Neuron (in vitro differentiated cells): ENCODE measurements at regions not wholly inside any gene's neighbourhood (a gene's known extent, or its start where the extent isn't known, plus 50 kb on each side); places are given as distances from the start of the nearest gene placed in this dataset.

Experiments
- H2AFZ ChIP-seq: one replicate; pipeline ENCODE4 v1.6.1; 2013; ENCODE audit warnings: low read depth, mild to moderate bottlenecking, inconsistent platforms, low read length, moderate library complexity
- H3K27me3 ChIP-seq: one replicate; pipeline ENCODE4 v1.6.1; 2013; ENCODE audit warnings: low read length; ENCODE audit not compliant: insufficient read depth
- H3K36me3 ChIP-seq: one replicate; pipeline ENCODE4 v1.6.1; 2013; ENCODE audit warnings: low read length; ENCODE audit not compliant: insufficient read depth
- H3K4me1 ChIP-seq: one replicate; pipeline ENCODE4 v1.6.1; 2013; ENCODE audit warnings: low read length; ENCODE audit not compliant: insufficient read depth
- H3K4me3 ChIP-seq: 2 replicates; pipeline ENCODE4 v1.5.1; 2013; ENCODE audit warnings: mild to moderate bottlenecking, low read length, moderate library complexity
- H3K9me3 ChIP-seq: one replicate; pipeline ENCODE4 v1.6.1; 2013; ENCODE audit warnings: low read length

GRCh38 chr9:108803428-108804065 lies 52.2 kb downstream of the ACTL7B start:
- Histone ChIP-seq H3K9me3 (no peaks in the 10 kb centered on the region), H3K4me3 (no peak overlapping the region), H3K27me3 (no peaks in the 10 kb centered on the region), H3K4me1 (no peaks in the 10 kb centered on the region), H2AFZ (no peak overlapping the region), H3K36me3 (no peaks in the 10 kb centered on the region)

GRCh38 chr9:108802967-108803366 lies 52.8 kb downstream of the ACTL7B start:
- H3K27me3 ChIP-seq: no peaks in the 10 kb centered on the region
- no peaks in the 10 kb centered on the region for H3K36me3 ChIP-seq
- no peak overlapping the region for H3K4me3 ChIP-seq
- no peaks in the 10 kb centered on the region for H3K4me1 ChIP-seq
- H3K9me3 ChIP-seq: no peaks in the 10 kb centered on the region
- H2AFZ ChIP-seq: no peak overlapping the region

- Histone ChIP-seq H3K4me1 (no peaks in the 10 kb centered on the region), H3K27me3 (no peaks in the 10 kb centered on the region), H3K36me3 (no peaks in the 10 kb centered on the region), H3K4me3 (no peak overlapping the region), H2AFZ (no peak overlapping the region), H3K9me3 (no peaks in the 10 kb centered on the region)
These were observed 53.8 kb downstream of the ACTL7B start for GRCh38 chr9:108801949-108802348.

- Histone ChIP-seq H3K4me1 (no peaks in the 10 kb centered on the region), H3K9me3 (no peaks in the 10 kb centered on the region), H3K4me3 (no peak overlapping the region), H2AFZ (no peak overlapping the region), H3K36me3 (no peaks in the 10 kb centered on the region), H3K27me3 (no peaks in the 10 kb centered on the region)
These were observed 55.1 kb downstream of the ACTL7B start for GRCh38 chr9:108800632-108801099.

- no peaks in the 10 kb centered on the region for H3K27me3 ChIP-seq
These were observed 62.2 kb downstream of the ACTL7B start for GRCh38 chr9:108793573-108793972.

GRCh38 chr9:108789742-108790141 lies 66.0 kb downstream of the ACTL7B start:
- Histone ChIP-seq H3K9me3 (no peaks in the 10 kb centered on the region), H2AFZ (no peak overlapping the region), H3K27me3 (no peaks in the 10 kb centered on the region), H3K4me1 (peaks cover 3% of the 10 kb centered on the region), H3K4me3 (no peak overlapping the region), H3K36me3 (no peaks in the 10 kb centered on the region)

More at GRCh38 chr9:108793573-108793972, 62.2 kb downstream of the ACTL7B start:
- no peak overlapping the region for H2AFZ ChIP-seq
- H3K36me3 ChIP-seq: no peaks in the 10 kb centered on the region
- no peaks in the 10 kb centered on the region for H3K9me3 ChIP-seq
- H3K4me3 ChIP-seq: no peak overlapping the region
- H3K4me1 ChIP-seq: no peaks in the 10 kb centered on the region

GRCh38 chr9:108787690-108788048 lies 68.1 kb downstream of the ACTL7B start:
- H2AFZ ChIP-seq: no peak overlapping the region
- no peaks in the 10 kb centered on the region for H3K9me3 ChIP-seq
- H3K36me3 ChIP-seq: no peaks in the 10 kb centered on the region
- H3K27me3 ChIP-seq: no peaks in the 10 kb centered on the region
- H3K4me3 ChIP-seq: no peak overlapping the region
- H3K4me1 ChIP-seq: peaks cover 3% of the 10 kb centered on the region

GRCh38 chr9:108786901-108787689 lies 68.7 kb downstream of the ACTL7B start:
- Histone ChIP-seq H3K36me3 (no peaks in the 10 kb centered on the region), H3K4me1 (peaks cover 3% of the 10 kb centered on the region), H2AFZ (no peak overlapping the region), H3K9me3 (no peaks in the 10 kb centered on the region), H3K4me3 (no peak overlapping the region), H3K27me3 (no peaks in the 10 kb centered on the region)

- no peaks in the 10 kb centered on the region for H3K36me3 ChIP-seq
- H3K4me1 ChIP-seq: peaks cover 3% of the 10 kb centered on the region
- no peaks in the 10 kb centered on the region for H3K27me3 ChIP-seq
- no peak overlapping the region for H3K4me3 ChIP-seq
- H2AFZ ChIP-seq: no peak overlapping the region
- no peaks in the 10 kb centered on the region for H3K9me3 ChIP-seq
These were observed 69.5 kb downstream of the ACTL7B start for GRCh38 chr9:108786322-108786721.

- H3K4me3 ChIP-seq: no peak overlapping the region
- no peaks in the 10 kb centered on the region for H3K27me3 ChIP-seq
- peaks cover 3% of the 10 kb centered on the region for H3K4me1 ChIP-seq
- H3K36me3 ChIP-seq: no peaks in the 10 kb centered on the region
- no peaks in the 10 kb centered on the region for H3K9me3 ChIP-seq
- no peak overlapping the region for H2AFZ ChIP-seq
These were observed 70.8 kb downstream of the ACTL7B start for GRCh38 chr9:108784998-108785397.

GRCh38 chr9:108783731-108784495 lies 71.9 kb downstream of the ACTL7B start:
- Histone ChIP-seq H3K4me1 (peaks cover 3% of the 10 kb centered on the region), H3K27me3 (no peaks in the 10 kb centered on the region)

GRCh38 chr9:108783326-108783725 lies 72.5 kb downstream of the ACTL7B start:
- H3K9me3 ChIP-seq: no peaks in the 10 kb centered on the region
- H3K4me3 ChIP-seq: no peak overlapping the region

More at GRCh38 chr9:108783731-108784495, 71.9 kb downstream of the ACTL7B start:
- Histone ChIP-seq H3K9me3 (no peaks in the 10 kb centered on the region), H3K36me3 (no peaks in the 10 kb centered on the region), H2AFZ (no peak overlapping the region), H3K4me3 (no peak overlapping the region)

More at GRCh38 chr9:108783326-108783725, 72.5 kb downstream of the ACTL7B start:
- Histone ChIP-seq H3K4me1 (peaks cover 3% of the 10 kb centered on the region), H2AFZ (no peak overlapping the region), H3K27me3 (no peaks in the 10 kb centered on the region), H3K36me3 (no peaks in the 10 kb centered on the region)
